Coronary artery (tissue), 2 donors: ENCODE measurements at regions not wholly inside any gene's neighbourhood (a gene's known extent, or its start where the extent isn't known, plus 50 kb on each side); places are given as distances from the start of the nearest gene placed in this dataset.

Experiments
- DNase-seq: peaks from one replicate; pipeline ENCODE4 v3.0.0-alpha.2; 2017; ENCODE audit warnings: low spot score
- H3K27ac ChIP-seq, 2 donors: fragments of 200-600 bp; sonication (generic); one replicate each; pipeline ENCODE4 v1.5.1; 2016 to 2019
- H3K4me3 ChIP-seq: fragments of 200-600 bp; sonication (generic); 2 replicates; pipeline ENCODE4 v1.5.1; 2016; ENCODE audit warnings: mild to moderate bottlenecking, moderate library complexity
- TF ChIP-seq, protein P1 (sequence below): fragments of 200-600 bp; sonication (generic); IDR thresholded peaks from one replicate; pipeline ENCODE4 v1.5.1; 2019; ENCODE audit warnings: antibody characterized with exemption

DNA sequence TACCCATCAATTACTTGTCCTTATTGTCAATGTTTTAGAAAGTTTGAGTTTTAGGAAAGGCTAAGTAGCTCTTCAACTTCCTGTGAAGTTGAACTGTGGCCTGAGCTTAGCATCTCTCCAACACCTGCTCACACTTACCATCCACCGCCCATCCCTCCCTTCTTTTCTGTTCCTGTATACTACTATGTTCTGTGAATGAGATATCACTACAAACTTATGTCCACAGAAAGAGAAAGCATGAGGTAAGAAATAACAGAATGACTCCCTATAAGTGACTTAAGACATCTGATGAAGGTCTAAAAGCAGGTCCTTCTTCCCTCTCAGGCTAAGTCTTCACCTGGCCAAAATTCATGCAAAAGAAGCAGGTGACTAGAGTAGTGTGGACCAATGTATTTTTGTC, 246.3 kb upstream of the PREP start:
- TF ChIP-seq, protein P1, sequence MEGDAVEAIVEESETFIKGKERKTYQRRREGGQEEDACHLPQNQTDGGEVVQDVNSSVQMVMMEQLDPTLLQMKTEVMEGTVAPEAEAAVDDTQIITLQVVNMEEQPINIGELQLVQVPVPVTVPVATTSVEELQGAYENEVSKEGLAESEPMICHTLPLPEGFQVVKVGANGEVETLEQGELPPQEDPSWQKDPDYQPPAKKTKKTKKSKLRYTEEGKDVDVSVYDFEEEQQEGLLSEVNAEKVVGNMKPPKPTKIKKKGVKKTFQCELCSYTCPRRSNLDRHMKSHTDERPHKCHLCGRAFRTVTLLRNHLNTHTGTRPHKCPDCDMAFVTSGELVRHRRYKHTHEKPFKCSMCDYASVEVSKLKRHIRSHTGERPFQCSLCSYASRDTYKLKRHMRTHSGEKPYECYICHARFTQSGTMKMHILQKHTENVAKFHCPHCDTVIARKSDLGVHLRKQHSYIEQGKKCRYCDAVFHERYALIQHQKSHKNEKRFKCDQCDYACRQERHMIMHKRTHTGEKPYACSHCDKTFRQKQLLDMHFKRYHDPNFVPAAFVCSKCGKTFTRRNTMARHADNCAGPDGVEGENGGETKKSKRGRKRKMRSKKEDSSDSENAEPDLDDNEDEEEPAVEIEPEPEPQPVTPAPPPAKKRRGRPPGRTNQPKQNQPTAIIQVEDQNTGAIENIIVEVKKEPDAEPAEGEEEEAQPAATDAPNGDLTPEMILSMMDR: no peak
- no peak for DNase-seq
- Histone ChIP-seq H3K27ac (no peak overlapping the region), H3K4me3 (no peak overlapping the region)

DNA sequence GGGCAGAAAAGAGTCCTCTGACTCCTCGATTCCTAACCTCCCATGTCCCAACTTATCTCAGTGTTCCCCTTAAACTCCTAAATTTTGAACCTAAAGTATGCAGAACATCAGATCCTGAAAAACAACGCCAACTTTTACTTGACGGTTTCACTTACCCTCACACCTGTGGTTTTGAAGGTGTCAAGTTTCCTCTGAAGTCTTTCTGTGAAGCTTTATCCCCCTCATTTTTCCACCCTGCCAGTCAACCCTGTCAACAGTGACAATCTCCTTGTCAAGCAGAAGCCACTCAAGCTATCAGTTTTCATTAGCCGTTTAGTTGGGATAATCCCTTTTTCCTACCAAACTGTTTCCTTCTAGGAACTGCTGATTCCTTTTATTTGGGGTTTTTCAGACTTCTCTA, 245.4 kb upstream of the PREP start:
- DNase-seq: no peak
- TF ChIP-seq, protein P1: no peak

DNA sequence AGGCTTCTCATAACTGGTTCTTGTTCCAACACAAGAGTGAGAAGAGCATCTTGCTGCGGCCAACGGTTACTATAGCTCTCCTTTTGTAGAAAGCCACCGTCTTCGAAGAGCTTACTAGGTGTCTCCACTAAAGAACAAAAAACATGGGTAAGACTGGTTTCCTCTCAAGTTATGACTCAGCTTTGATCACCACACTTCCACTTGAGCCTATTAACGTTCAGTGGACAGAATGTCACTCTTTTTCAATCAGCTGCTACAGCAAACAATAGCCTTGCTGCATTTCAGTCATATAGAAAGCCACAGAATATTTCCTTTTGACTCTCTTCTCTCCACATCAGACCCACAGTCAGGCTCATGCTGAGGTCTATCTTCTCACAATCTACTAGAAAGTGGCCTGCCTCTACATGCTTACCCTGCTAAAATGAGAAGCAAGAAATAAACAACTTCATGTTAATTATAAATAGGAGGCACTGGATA, 243.5 kb upstream of the PREP start:
- DNase-seq: no peak

More for the DNA sequence above, 245.4 kb upstream of the PREP start:
- H3K4me3 ChIP-seq: no peak overlapping the region
- H3K27ac ChIP-seq: no peak overlapping the region

DNA sequence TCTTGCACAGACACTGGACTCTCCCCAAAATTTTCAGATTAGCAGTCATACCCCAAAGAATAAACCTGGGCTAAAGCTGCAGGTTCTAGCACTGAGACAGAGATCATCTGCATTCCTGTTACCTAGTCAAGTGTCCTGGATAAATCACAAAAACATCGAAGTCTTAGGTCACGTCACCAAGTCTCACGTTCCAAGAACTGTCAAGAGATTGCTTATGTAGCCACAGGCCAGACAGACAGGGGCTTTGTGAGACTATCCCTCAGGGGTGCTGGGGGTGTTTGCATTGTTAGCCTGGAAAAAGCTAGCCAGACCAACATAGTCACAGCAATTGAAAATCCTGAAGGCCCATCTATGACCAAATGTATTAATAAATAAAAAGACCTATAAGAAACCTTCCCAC, 243.1 kb upstream of the PREP start:
- DNase-seq: no peak
- TF ChIP-seq, protein P1: no peak
- Histone ChIP-seq H3K4me3 (no peak overlapping the region), H3K27ac (no peak overlapping the region)

More for the DNA sequence above, 243.5 kb upstream of the PREP start:
- Histone ChIP-seq H3K27ac (no peak overlapping the region), H3K4me3 (no peak overlapping the region)
- TF ChIP-seq, protein P1: no peak

DNA sequence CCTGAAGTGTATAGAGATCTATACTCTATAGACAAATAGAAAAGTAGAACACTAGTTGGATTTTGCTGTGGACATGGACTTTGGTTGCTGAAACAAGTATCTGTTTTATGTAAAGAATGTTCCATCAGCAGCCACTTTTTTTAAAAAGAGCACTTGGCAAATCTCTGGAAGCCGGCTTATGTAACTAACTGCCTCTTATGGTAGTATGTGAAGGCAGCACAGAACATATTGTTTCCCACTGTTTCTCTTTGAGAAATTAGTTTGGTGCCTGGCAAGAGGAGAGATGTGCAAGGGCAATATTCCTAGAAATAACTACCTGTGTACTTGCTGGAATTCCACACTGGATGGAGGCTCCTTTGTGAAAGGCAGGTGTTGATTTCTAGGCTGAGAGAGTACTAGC, 242.3 kb upstream of the PREP start:
- no peak overlapping the region for H3K4me3 ChIP-seq
- no peak overlapping the region for H3K27ac ChIP-seq
- DNase-seq: no peak
- TF ChIP-seq, protein P1: no peak

DNA sequence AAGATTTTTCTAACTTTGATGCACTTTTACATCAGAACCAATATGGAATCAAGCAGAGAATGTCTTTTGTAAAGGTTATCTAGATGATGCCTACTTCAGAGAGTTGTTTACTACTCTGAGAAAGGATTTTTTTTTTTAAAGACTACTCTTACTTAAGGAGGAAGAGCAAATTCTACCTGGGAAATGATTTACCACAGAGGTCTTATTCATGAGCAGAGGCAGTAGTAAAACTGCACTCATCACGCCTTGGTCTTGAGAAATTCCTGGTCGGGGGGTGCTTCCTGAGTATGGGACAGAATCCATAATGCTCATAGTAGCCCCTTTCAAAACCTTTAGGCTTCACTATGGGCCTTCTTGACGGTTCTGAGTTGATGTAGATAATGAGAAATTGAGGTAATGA, 241.8 kb upstream of the PREP start:
- DNase-seq: no peak
- no peak overlapping the region for H3K27ac ChIP-seq
- H3K4me3 ChIP-seq: no peak overlapping the region
- TF ChIP-seq, protein P1: no peak

DNA sequence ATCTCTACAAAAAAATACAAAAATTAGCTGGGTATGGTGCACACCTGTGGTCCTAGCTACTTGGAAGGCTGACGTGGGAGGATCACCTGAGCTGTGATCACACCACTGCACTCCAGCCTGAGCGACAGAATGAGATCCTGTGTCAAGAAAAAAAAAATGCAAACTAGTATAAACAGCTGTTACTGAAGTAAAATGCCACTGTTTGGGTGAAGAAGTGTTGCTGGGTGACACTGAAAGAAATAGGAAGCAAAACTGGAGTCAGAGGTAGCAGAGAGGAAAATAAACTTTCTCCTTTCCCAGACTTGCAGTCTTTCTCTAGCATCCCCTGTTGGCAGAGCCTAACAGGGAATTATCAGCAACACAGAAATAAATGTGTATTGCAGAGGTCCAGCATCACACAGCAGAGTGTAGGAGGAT, 241.2 kb upstream of the PREP start:
- no peak for DNase-seq
- Histone ChIP-seq H3K4me3 (no peak overlapping the region), H3K27ac (no peak overlapping the region)
- TF ChIP-seq, protein P1: no peak
